ENCODE measurements at regions not wholly inside any gene's neighbourhood (a gene's known extent, or its start where the extent isn't known, plus 50 kb on each side); places are given as distances from the start of the nearest gene placed in this dataset.

DNA sequence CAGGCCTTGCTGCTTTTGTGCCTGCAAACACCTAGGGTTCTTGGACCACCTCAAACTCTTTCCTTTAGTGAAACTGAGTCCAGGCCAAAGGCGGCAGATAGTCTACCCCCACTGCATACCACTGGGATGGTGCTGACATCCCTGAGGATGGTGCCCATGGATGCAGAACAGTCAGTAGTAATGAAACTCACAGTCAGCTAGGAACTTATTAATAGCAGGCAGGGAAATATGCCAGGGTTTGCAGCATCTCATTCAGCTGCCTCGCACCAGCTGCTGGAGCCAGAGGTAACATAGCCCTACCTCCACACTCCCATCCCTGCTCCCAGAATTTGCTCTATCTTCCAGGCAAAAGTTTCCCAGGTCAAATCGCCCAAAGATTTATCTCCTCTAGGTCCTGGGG lies 189.1 kb downstream of the SREK1 start:
- no peak for TF ChIP-seq POLR2A (IDR thresholded peaks at IDR 0.05; ENCODE audit: extremely low read depth, insufficient read length)
- TF ChIP-seq CTCF (IDR thresholded peaks at IDR 0.05; ENCODE audit: low read depth, low read length) = no peak
- TF ChIP-seq MAX (IDR thresholded peaks at IDR 0.05; ENCODE audit: low read depth, low read length) = no peak
- no peak for TF ChIP-seq MYC (IDR thresholded peaks at IDR 0.05; ENCODE audit: low read depth, low read length)

All from NB4 (cell line).